Panc1 (cell line): ENCODE measurements at regions not wholly inside any gene's neighbourhood (a gene's known extent, or its start where the extent isn't known, plus 50 kb on each side); places are given as distances from the start of the nearest gene placed in this dataset.

Source experiments
- ATAC-seq: fragments of 200-7000 bp; cut with Tn5 transposase; 2 replicates; pipeline ENCODE4 v1.9.1; 2020; ENCODE audit warnings: mild to moderate bottlenecking, moderate library complexity
- BruUV-seq: library from RNA; stranded (reverse); fragments of 400-500 nt; replicated peaks from 2 replicates; lab custom pipeline; 2021; lab: Mats Ljungman, UMichigan
- CTCF ChIA-PET: fragments of 300-600 bp; sonication (Branson Sonifier 250); formaldehyde crosslinking; loops from one replicate; lab custom pipeline; 2022; ENCODE audit warnings: antibody characterized with exemption; lab: Charles Lee
- POLR2A ChIA-PET: fragments of 300-600 bp; sonication (Branson Sonifier 250); formaldehyde crosslinking; loops from one replicate; lab custom pipeline; 2022; ENCODE audit warnings: antibody characterized with exemption; lab: Charles Lee
- DNase-seq: peaks from one replicate; pipeline ENCODE4 v3.0.0-alpha.2; 2010; ENCODE audit warnings: low read depth, low spot score
- H3K27ac ChIP-seq: 2 replicates; pipeline ENCODE4 v1.5.1; 2011; ENCODE audit warnings: mild to moderate bottlenecking, low read length, inconsistent platforms
- H3K27me3 ChIP-seq: fragments of 200-500 bp; sonication (Bioruptor generic); 2 replicates; pipeline ENCODE4 v1.6.0; 2014; ENCODE audit warnings: low read length, inconsistent platforms; ENCODE audit not compliant: control insufficient read depth, insufficient read depth
- H3K36me3 ChIP-seq: fragments of 200-500 bp; sonication (Bioruptor generic); 2 replicates; pipeline ENCODE4 v1.5.1; 2014; ENCODE audit warnings: inconsistent platforms, mild to moderate bottlenecking, low read length, moderate library complexity; ENCODE audit not compliant: control insufficient read depth, insufficient read depth
- H3K4me1 ChIP-seq: 2 replicates; pipeline ENCODE4 v1.5.1; 2011; ENCODE audit warnings: inconsistent platforms, mild to moderate bottlenecking, low read length, moderate library complexity; ENCODE audit not compliant: control insufficient read depth, insufficient read depth
- H3K4me3 ChIP-seq, 2 experiments: 2 replicates each; pipeline ENCODE4 v1.5.1; 2011 to 2012; ENCODE audit warnings: low read depth in 2 of 2, low read length in 2 of 2, mild to moderate bottlenecking in 2 of 2, inconsistent platforms in 1 of 2, moderate library complexity in 1 of 2
- H3K9me3 ChIP-seq: fragments of 200-500 bp; sonication (Bioruptor generic); 2 replicates; pipeline ENCODE4 v1.5.1; 2014; ENCODE audit warnings: low read depth, mild to moderate bottlenecking, inconsistent platforms, low read length, moderate library complexity; ENCODE audit not compliant: control insufficient read depth, insufficient read depth
- POLR2AphosphoS5 ChIP-seq: IDR thresholded peaks from 2 replicates; pipeline ENCODE4 v1.6.1; 2012; ENCODE audit warnings: mild to moderate bottlenecking, low read depth, low read length, moderate library complexity
- SIN3A ChIP-seq: IDR thresholded peaks from 2 replicates; pipeline ENCODE4 v1.6.1; 2012; ENCODE audit warnings: low read depth, mild to moderate bottlenecking, low read length, moderate library complexity, borderline replicate concordance; ENCODE audit not compliant: insufficient read depth
- TCF7L2 ChIP-seq: IDR thresholded peaks from 2 replicates; pipeline ENCODE4 v1.6.1; 2011; ENCODE audit warnings: mild to moderate bottlenecking, low read depth, low read length, inconsistent platforms
- in situ Hi-C: cut with HindIII; loops from 2 replicates; pipeline ENCODE4 v1.10.0; 2016; ENCODE audit warnings: low sequenced_read_pairs, low pct_unique_long_range_greater_than_20kb
- intact Hi-C: fragments of 100-400 bp; cut with micrococcal nuclease; formaldehyde crosslinking; loops from one replicate; pipeline ENCODE4 v1.10.0; 2022; ENCODE audit not compliant: unreplicated experiment
- TF ChIP-seq, protein P1 (sequence below), 2 experiments: IDR thresholded peaks; 2 replicates each; pipeline ENCODE4 v1.6.1; 2011 to 2012; ENCODE audit warnings: low read depth in 2 of 2, control low read depth in 1 of 2, low read length in 1 of 2, mild to moderate bottlenecking in 1 of 2, moderate library complexity in 1 of 2; ENCODE audit not compliant: insufficient read depth in 1 of 2
- TF ChIP-seq, protein P2 (sequence below): fragments of 450-650 bp; IDR thresholded peaks from 2 replicates; pipeline ENCODE4 v1.5.1; 2017; ENCODE audit warnings: mild to moderate bottlenecking

DNA sequence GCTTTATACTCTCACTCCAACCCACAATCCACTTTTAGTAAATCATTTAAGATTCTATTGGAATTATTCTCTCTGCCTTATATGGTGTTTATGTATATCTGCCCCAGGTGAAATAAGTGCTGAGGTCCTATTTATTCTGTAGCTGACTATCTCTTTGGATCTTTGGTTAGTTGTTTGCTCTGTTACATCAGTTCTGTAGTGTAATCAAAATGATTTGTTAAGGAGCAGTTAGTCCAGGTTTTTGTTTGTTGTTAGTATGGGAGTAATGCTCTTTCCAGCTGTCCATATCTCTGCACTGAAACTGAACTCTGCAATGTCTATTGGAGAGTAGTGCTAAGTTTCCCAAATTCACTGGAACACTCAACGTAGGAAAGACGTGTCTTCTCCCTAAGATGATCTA is 615.8 kb downstream of the SNAPC1 start:
- no peaks in the 10 kb centered on the region for H3K4me1 ChIP-seq
- CTCF ChIA-PET, result no interaction called here
- POLR2A ChIA-PET, result no interaction called here
- no peaks in the 10 kb centered on the region for H3K27me3 ChIP-seq
- BruUV-seq, result no TSS peak
- no peak overlapping the region for H3K4me3 ChIP-seq
- TF ChIP-seq POLR2AphosphoS5, result no peak
- TF ChIP-seq TCF7L2, result no peak
- TF ChIP-seq, protein P1, sequence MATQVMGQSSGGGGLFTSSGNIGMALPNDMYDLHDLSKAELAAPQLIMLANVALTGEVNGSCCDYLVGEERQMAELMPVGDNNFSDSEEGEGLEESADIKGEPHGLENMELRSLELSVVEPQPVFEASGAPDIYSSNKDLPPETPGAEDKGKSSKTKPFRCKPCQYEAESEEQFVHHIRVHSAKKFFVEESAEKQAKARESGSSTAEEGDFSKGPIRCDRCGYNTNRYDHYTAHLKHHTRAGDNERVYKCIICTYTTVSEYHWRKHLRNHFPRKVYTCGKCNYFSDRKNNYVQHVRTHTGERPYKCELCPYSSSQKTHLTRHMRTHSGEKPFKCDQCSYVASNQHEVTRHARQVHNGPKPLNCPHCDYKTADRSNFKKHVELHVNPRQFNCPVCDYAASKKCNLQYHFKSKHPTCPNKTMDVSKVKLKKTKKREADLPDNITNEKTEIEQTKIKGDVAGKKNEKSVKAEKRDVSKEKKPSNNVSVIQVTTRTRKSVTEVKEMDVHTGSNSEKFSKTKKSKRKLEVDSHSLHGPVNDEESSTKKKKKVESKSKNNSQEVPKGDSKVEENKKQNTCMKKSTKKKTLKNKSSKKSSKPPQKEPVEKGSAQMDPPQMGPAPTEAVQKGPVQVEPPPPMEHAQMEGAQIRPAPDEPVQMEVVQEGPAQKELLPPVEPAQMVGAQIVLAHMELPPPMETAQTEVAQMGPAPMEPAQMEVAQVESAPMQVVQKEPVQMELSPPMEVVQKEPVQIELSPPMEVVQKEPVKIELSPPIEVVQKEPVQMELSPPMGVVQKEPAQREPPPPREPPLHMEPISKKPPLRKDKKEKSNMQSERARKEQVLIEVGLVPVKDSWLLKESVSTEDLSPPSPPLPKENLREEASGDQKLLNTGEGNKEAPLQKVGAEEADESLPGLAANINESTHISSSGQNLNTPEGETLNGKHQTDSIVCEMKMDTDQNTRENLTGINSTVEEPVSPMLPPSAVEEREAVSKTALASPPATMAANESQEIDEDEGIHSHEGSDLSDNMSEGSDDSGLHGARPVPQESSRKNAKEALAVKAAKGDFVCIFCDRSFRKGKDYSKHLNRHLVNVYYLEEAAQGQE (IDR thresholded peaks at IDR 0.05; ENCODE audit: insufficient read depth in 1 of 2, low read depth in 2 of 2, low read length in 1 of 2), result no peak
- no peak for TF ChIP-seq SIN3A
- TF ChIP-seq, protein P2, sequence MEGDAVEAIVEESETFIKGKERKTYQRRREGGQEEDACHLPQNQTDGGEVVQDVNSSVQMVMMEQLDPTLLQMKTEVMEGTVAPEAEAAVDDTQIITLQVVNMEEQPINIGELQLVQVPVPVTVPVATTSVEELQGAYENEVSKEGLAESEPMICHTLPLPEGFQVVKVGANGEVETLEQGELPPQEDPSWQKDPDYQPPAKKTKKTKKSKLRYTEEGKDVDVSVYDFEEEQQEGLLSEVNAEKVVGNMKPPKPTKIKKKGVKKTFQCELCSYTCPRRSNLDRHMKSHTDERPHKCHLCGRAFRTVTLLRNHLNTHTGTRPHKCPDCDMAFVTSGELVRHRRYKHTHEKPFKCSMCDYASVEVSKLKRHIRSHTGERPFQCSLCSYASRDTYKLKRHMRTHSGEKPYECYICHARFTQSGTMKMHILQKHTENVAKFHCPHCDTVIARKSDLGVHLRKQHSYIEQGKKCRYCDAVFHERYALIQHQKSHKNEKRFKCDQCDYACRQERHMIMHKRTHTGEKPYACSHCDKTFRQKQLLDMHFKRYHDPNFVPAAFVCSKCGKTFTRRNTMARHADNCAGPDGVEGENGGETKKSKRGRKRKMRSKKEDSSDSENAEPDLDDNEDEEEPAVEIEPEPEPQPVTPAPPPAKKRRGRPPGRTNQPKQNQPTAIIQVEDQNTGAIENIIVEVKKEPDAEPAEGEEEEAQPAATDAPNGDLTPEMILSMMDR, result no peak
- no peaks in the 10 kb centered on the region for H3K36me3 ChIP-seq
- H3K9me3 ChIP-seq, result no peaks in the 10 kb centered on the region
- in situ Hi-C loops, result no loop called here
- ATAC-seq, result no peak
- no peak overlapping the region for H3K27ac ChIP-seq
- intact Hi-C loops, result no loop called here
- DNase-seq, result no peak

DNA sequence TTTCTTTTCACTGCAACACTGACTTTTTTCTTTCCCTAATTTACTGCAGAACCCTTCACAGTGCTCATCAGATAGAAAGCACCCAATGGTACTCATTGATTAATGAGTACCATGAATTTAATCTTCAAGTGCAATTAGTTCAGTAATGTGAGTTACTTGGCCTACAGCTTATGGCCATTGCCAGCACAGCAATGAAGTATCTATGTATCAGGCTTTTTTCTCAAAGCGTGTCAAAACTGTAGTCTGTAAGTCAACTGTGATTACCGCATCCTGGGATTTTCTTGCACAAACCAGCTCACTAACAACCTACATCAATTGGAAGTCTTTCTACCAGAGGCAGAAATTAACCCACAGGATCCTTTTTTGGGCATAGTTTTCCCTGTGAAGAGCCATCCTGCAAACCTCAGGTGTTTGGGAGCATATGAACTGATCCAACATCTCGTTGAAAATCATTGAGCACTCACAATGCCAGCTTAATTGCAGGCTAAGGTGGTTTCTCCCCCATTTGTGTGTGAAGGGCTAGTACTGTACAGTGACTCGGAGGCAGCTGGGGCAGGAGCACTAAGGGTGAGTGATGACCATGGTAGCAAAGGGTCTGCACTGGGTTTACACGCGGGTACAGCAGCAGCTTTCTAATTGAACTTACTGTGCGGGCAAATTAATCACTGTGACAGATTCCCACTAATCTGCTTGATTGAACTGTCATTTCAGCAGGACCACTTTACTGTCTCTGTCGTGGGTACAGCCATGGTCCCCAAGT is 619.3 kb downstream of the SNAPC1 start:
- in situ Hi-C loops, result no loop called here
- Histone ChIP-seq H3K27ac (no peak overlapping the region), H3K4me3 (no peak overlapping the region), H3K27me3 (no peaks in the 10 kb centered on the region), H3K4me1 (no peaks in the 10 kb centered on the region), H3K9me3 (no peaks in the 10 kb centered on the region), H3K36me3 (no peaks in the 10 kb centered on the region)
- intact Hi-C loops, result no loop called here
- DNase-seq (no peak), ATAC-seq (no peak)
- POLR2A ChIA-PET, result no interaction called here
- TF ChIP-seq, protein P2, result no peak
- TF ChIP-seq, protein P1 (IDR thresholded peaks at IDR 0.05; ENCODE audit: insufficient read depth in 1 of 2, low read depth in 2 of 2, low read length in 1 of 2), result no peak
- CTCF ChIA-PET, result no interaction called here
- BruUV-seq, result no TSS peak
